ENCODE measurements at regions not wholly inside any gene's neighbourhood (a gene's known extent, or its start where the extent isn't known, plus 50 kb on each side); places are given as distances from the start of the nearest gene placed in this dataset.
"Not testable (repeated sequence)": the region's sequence is repeated elsewhere in the genome, so short reads cannot be mapped to it uniquely, and the experiment has no call there.

DNA sequence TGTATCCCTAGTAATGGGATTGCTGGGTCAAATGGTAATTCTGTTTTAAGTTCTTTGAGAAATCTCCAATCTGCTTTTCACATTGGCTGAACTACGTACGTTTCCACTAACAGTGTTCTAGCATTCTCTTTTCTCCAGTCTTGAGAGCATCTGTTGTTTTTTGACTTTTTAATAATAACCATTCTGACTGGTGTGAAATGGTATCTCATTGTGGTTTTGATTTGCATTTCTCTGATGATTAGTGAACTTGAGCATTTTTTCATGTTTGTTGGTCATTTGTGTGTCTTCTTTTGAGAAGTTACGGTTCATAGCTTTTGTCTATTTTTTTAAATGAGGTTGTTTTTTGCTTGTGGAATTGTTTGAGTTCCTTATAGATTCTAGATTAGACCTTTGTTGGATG lies 72.5 kb upstream of the BCL6 start:
- not testable (repeated sequence) for TF ChIP-seq CTCF, POLR2A (IDR thresholded peaks at IDR 0.05)
